Spleen (tissue), 7 donors: ENCODE measurements at regions not wholly inside any gene's neighbourhood (a gene's known extent, or its start where the extent isn't known, plus 50 kb on each side); places are given as distances from the start of the nearest gene placed in this dataset.

Experiments
- CTCF ChIP-seq, 11 experiments: fragments of 200-600 bp in 7 of 11; fragments of 450-650 bp in 4 of 11; sonication (generic) in 4 of 11; IDR thresholded peaks in 8 of 11; conservative IDR thresholded peaks in 3 of 11; 1 replicate in 7 of 11; 2 replicates in 4 of 11; pipeline versions ENCODE4 v1.4.0 to v1.8.0; 2016 to 2021; ENCODE audit warnings: antibody characterized with exemption in 11 of 11, inconsistent platforms in 4 of 11, mild to moderate bottlenecking in 1 of 11
- POLR2AphosphoS5 ChIP-seq, 3 donors: sonication (generic); formaldehyde crosslinking; IDR thresholded peaks; one replicate each; pipeline ENCODE4 v1.5.1; 2017; ENCODE audit warnings: antibody characterized with exemption in 3 of 3
- donor health status: DM: no; HTN: no; CAD: no; lungs with moderate emphysema.
- donor health status: DM: no; HTN: no; CAD: no.
- donor health status: DM: no; HTN: no; CAD: no.

- TF ChIP-seq CTCF (IDR thresholded peaks at IDR 0.05 in 8 of 11, conservative IDR thresholded peaks at IDR 0.05 in 3 of 11) (no peak), POLR2AphosphoS5 (IDR thresholded peaks at IDR 0.05) (no peak)
Observed at GRCh38 chr10:20427821-20428220, 469.3 kb downstream of the NEBL start.
